Endodermal cell (in vitro differentiated cells): ENCODE measurements at regions not wholly inside any gene's neighbourhood (a gene's known extent, or its start where the extent isn't known, plus 50 kb on each side); places are given as distances from the start of the nearest gene placed in this dataset.
A peak's percentile ranks its signal among the peaks of the same experiment; 100 is the strongest.
"Not testable (repeated sequence)": the region's sequence is repeated elsewhere in the genome, so short reads cannot be mapped to it uniquely, and the experiment has no call there.

ENCODE experiments used
- DNase-seq: peaks from one replicate; pipeline ENCODE4 v3.0.0-alpha.2; 2017
- H3K27ac ChIP-seq: 2 replicates; pipeline ENCODE4 v1.5.1; 2013; ENCODE audit warnings: mild to moderate bottlenecking, low read depth, low read length, moderate library complexity
- H3K27me3 ChIP-seq: 2 replicates; pipeline ENCODE4 v1.6.1; 2013; ENCODE audit warnings: mild to moderate bottlenecking, low read length, moderate library complexity; ENCODE audit not compliant: insufficient read depth, control insufficient read depth, poor library complexity, severe bottlenecking
- H3K36me3 ChIP-seq: 2 replicates; pipeline ENCODE4 v1.7.0; 2013; ENCODE audit warnings: mild to moderate bottlenecking, low read length, moderate library complexity; ENCODE audit not compliant: control insufficient read depth, insufficient read depth
- H3K4me1 ChIP-seq: one replicate; pipeline ENCODE4 v1.7.0; 2013; ENCODE audit warnings: low read length; ENCODE audit not compliant: control insufficient read depth, insufficient read depth
- H3K4me3 ChIP-seq: 2 replicates; pipeline ENCODE4 v1.5.1; 2013; ENCODE audit warnings: mild to moderate bottlenecking, low read length, moderate library complexity
- H3K9ac ChIP-seq: 2 replicates; pipeline ENCODE4 v1.6.1; 2013; ENCODE audit warnings: mild to moderate bottlenecking, low read length, moderate library complexity; ENCODE audit not compliant: poor library complexity, severe bottlenecking; ENCODE audit errors: extremely low read depth
- H3K9me3 ChIP-seq: 2 replicates; pipeline ENCODE4 v1.6.1; 2013; ENCODE audit warnings: mild to moderate bottlenecking, low read length, moderate library complexity; ENCODE audit not compliant: control insufficient read depth
- H3K27ac Mint-ChIP-seq: 2 replicates; pipeline ENCODE4 v1.8.0; 2020; ENCODE audit warnings: mixed read lengths
- H3K27me3 Mint-ChIP-seq: 2 replicates; pipeline ENCODE4 v1.8.0; 2021; ENCODE audit warnings: mild to moderate bottlenecking, mixed read lengths; ENCODE audit not compliant: insufficient read depth
- H3K36me3 Mint-ChIP-seq: 2 replicates; pipeline ENCODE4 v1.8.0; 2020; ENCODE audit warnings: low read depth, mixed read lengths
- H3K4me1 Mint-ChIP-seq: 2 replicates; pipeline ENCODE4 v1.8.0; 2020; ENCODE audit warnings: mixed read lengths
- H3K4me3 Mint-ChIP-seq: 2 replicates; pipeline ENCODE4 v1.8.0; 2020; ENCODE audit warnings: mild to moderate bottlenecking, moderate library complexity, mixed read lengths
- H3K9me3 Mint-ChIP-seq: 2 replicates; pipeline ENCODE4 v1.8.0; 2020; ENCODE audit warnings: mild to moderate bottlenecking, mixed read lengths
- CTCF ChIP-seq: fragments of 200-600 bp; sonication (generic); conservative IDR thresholded peaks from 2 replicates; pipeline ENCODE4 v1.5.0; 2021; ENCODE audit warnings: antibody characterized with exemption, mild to moderate bottlenecking
- WGBS, 2 experiments: methylation state at CpG; one replicate each; pipeline versions ENCODE4 v1.1.5 to v1.1.7; 2013; ENCODE audit warnings: missing lambda C conversion rate in 2 of 2, mixed read lengths in 1 of 2; ENCODE audit not compliant: insufficient coverage in 1 of 2, insufficient read length in 1 of 2; 5-methylcytosine and 5-hydroxymethylcytosine counted together

GRCh38 chrX:92117701-92118100, 338.5 kb downstream of the PCDH11X start:
- H3K4me1 ChIP-seq, H3K36me3 ChIP-seq, H3K27me3 ChIP-seq, H3K4me3 ChIP-seq, H3K9me3 ChIP-seq, DNase-seq, H3K9ac ChIP-seq, H3K27ac Mint-ChIP-seq, H3K9me3 Mint-ChIP-seq, H3K27me3 Mint-ChIP-seq, H3K4me1 Mint-ChIP-seq, H3K4me3 Mint-ChIP-seq, H3K27ac ChIP-seq: not testable (repeated sequence)
- peaks cover 13% of the 10 kb centered on the region for H3K36me3 Mint-ChIP-seq
- WGBS, 2 experiments, result 93% methylated on average over 2 of the region's 3 CpGs; no CpG with 5 or more reads in 1 of the 2 experiments

GRCh38 chrX:92163035-92163434, 383.9 kb downstream of the PCDH11X start:
- H3K4me1 Mint-ChIP-seq, H3K27me3 ChIP-seq, H3K4me1 ChIP-seq, H3K27ac Mint-ChIP-seq, H3K36me3 Mint-ChIP-seq, H3K9ac ChIP-seq, H3K27ac ChIP-seq, H3K36me3 ChIP-seq, H3K4me3 Mint-ChIP-seq, H3K9me3 ChIP-seq, H3K9me3 Mint-ChIP-seq, H3K27me3 Mint-ChIP-seq, H3K4me3 ChIP-seq: not testable (repeated sequence)
- 96% methylated on average over 3 of the region's 8 CpGs; no CpG with 5 or more reads in 1 of the 2 experiments for WGBS, 2 experiments
- peak; percentile 68 for DNase-seq

DNA sequence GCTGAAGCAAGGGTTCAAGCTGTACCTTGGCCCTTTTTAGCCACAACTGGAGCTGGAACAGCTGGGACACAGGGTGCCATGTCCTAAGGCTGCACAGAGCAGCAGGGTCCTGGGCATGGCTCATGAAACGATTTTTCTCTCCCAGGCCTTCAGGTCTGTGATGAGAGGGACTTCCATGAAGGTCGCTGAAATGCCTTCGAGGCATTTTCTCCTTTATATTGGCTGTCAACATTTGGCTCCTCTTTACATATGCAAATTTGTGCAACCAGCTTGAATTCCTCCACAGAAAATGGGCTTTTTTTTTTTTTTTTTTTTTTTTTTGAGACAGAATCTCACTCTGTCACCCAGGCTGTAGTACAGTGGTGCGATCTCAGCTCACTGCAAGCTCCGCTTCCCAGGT, 430.8 kb downstream of the PCDH11X start:
- H3K4me1 Mint-ChIP-seq, result no peaks in the 10 kb centered on the region
- Histone ChIP-seq H3K9me3 (peaks cover 27% of the 10 kb centered on the region), H3K9ac (no peak overlapping the region), H3K27me3 (no peaks in the 10 kb centered on the region), H3K27ac (no peak overlapping the region), H3K4me1 (no peaks in the 10 kb centered on the region), H3K36me3 (no peaks in the 10 kb centered on the region), H3K4me3 (no peak overlapping the region)
- H3K27me3 Mint-ChIP-seq, result no peaks in the 10 kb centered on the region
- TF ChIP-seq CTCF, result no peak
- WGBS, 2 experiments, result 75 to 86% methylated on average over 2 to 5 of the region's 5 CpGs
- H3K4me3 Mint-ChIP-seq, result no peak overlapping the region
- peaks cover 43% of the 10 kb centered on the region for H3K36me3 Mint-ChIP-seq
- H3K9me3 Mint-ChIP-seq, result peaks cover 39% of the 10 kb centered on the region
- H3K27ac Mint-ChIP-seq, result no peak overlapping the region
- no peak for DNase-seq

DNA sequence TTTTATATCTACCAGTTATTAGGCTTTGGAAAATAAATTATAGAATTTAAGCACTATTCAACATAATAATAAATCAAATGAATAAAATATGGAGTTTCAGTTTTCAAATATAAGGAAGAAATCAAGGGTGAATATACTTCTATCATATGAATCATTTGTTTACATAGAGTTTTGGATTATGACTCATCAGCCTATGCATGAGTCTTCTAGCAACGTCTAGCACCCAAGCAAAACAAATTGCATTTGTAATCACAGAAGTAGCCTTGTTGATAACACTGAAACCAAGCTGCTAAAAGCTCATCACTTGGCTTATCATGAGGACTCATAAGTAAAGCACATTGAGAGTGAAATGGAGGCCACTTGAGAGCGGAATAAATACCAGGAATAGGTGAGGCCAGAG, 434.6 kb downstream of the PCDH11X start:
- peaks cover 42% of the 10 kb centered on the region for H3K36me3 Mint-ChIP-seq
- Histone ChIP-seq H3K27me3 (no peaks in the 10 kb centered on the region), H3K4me3 (peak overlapping the region; percentile 40), H3K9ac (no peak overlapping the region), H3K9me3 (peaks cover 27% of the 10 kb centered on the region), H3K27ac (no peak overlapping the region), H3K36me3 (no peaks in the 10 kb centered on the region), H3K4me1 (no peaks in the 10 kb centered on the region)
- H3K9me3 Mint-ChIP-seq, result peaks cover 48% of the 10 kb centered on the region
- TF ChIP-seq CTCF, result no peak
- DNase-seq, result no peak
- no peak overlapping the region for H3K4me3 Mint-ChIP-seq
- 93% methylated on average over 2 of the region's 2 CpGs; no CpG with 5 or more reads in 1 of the 2 experiments for WGBS, 2 experiments
- H3K4me1 Mint-ChIP-seq, result no peaks in the 10 kb centered on the region
- no peaks in the 10 kb centered on the region for H3K27me3 Mint-ChIP-seq
- H3K27ac Mint-ChIP-seq, result no peak overlapping the region

DNA sequence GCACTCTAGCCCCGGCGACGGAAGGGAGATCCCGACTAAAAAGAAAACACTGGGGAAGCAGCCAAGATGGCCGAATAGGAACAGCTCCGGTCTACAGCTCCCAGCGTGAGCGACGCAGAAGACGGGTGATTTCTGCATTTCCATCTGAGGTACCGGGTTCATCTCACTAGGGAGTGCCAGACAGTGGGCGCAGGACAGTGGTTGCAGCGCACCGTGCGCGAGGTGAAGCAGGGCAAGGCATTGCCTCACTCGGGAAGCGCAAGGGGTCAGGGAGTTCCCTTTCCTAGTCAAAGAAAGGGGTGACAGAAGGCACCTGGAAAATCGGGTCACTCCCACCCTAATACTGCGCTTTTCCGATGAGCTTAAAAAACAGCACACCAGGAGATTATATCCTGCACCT, 435.8 kb downstream of the PCDH11X start:
- H3K27me3 ChIP-seq, H3K27ac ChIP-seq, H3K27ac Mint-ChIP-seq, H3K4me3 Mint-ChIP-seq, H3K36me3 ChIP-seq, H3K27me3 Mint-ChIP-seq, H3K9ac ChIP-seq, H3K4me1 Mint-ChIP-seq, DNase-seq, H3K4me1 ChIP-seq: not testable (repeated sequence)
- H3K36me3 Mint-ChIP-seq, result peaks cover 35% of the 10 kb centered on the region
- Histone ChIP-seq H3K9me3 (peaks cover 27% of the 10 kb centered on the region), H3K4me3 (peak overlapping the region; percentile 27)
- 90 to 100% methylated on average over 1 to 14 of the region's 21 CpGs for WGBS, 2 experiments
- peaks cover 41% of the 10 kb centered on the region for H3K9me3 Mint-ChIP-seq
